NOMO-1 treated with DMSO at 0.1 percent for 48 hours (cell line): ENCODE measurements at regions not wholly inside any gene's neighbourhood (a gene's known extent, or its start where the extent isn't known, plus 50 kb on each side); places are given as distances from the start of the nearest gene placed in this dataset.

Experiments
- DNase-seq: peaks from one replicate; lab custom pipeline; 2025; ENCODE audit not compliant: unreplicated experiment; lab: John Stamatoyannopoulos, UW

- no peak for DNase-seq
Observed at GRCh38 chr6:14274016-14274415, 156.4 kb downstream of the CD83 start.

DNA sequence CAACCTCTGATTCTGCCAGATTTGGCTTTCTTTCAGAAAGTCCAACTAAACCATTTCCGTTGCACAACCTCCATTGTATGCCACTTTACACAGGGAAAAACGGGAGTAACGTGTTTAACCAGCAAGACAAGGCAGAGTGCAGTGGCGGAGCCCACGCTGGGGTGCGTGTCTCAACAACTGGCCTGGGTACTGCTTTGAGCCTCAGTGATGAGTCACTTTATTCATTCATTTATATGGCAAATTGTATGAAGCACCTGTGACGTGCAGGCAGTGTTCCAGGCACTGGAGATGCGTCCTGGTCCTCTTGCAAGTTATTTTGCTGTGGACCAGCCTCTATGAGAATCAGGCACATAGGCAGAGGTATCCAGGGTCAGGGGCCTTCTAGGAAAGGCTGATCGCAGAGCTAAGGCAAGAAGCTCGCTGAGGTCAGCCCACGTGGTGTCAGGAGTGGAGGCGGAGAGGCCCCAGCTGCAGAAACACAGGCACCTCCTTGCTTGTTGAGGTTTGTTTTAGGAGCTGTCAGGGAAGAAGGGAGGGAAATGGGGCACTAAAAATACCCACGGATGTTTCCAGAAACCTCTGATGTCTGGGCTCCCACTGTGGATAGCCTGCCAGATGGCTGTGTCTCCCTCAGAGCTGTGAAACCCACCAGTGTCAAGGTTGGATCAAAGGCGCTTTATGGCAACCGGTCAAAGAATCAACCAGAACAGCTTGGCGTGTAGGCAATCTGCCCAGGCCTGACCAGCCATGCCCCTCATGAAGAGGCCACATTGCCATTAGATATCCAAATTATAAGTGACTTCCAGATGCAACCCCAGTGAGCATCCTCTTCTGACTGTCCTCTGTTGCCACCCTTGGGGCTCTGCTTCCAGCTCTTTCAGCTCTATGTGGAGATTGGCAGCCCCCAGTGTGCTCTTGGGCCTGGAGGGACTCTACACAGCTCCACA is 157.2 kb downstream of the CD83 start:
- DNase-seq = no peak

DNA sequence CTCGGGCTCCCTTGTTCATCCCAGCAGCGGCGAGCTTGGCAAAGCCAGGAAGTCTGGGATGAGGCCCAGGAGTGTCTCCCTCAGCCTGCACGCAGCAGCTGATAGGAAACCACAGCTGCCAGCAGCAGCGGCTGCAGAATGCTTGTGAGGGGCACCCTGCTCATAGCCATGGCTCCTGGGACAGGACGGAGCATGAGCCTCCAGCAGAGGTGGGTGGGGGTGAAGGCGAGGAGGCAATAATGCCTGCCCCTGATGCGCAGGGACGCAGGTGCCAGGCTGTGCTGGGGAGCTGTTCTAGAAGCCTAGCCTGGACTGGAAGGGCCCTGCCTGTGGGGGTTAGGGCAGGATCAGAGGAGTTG is 157.9 kb downstream of the CD83 start:
- DNase-seq = no peak

GRCh38 chr6:14276071-14276470 is 158.5 kb downstream of the CD83 start:
- no peak for DNase-seq

DNA sequence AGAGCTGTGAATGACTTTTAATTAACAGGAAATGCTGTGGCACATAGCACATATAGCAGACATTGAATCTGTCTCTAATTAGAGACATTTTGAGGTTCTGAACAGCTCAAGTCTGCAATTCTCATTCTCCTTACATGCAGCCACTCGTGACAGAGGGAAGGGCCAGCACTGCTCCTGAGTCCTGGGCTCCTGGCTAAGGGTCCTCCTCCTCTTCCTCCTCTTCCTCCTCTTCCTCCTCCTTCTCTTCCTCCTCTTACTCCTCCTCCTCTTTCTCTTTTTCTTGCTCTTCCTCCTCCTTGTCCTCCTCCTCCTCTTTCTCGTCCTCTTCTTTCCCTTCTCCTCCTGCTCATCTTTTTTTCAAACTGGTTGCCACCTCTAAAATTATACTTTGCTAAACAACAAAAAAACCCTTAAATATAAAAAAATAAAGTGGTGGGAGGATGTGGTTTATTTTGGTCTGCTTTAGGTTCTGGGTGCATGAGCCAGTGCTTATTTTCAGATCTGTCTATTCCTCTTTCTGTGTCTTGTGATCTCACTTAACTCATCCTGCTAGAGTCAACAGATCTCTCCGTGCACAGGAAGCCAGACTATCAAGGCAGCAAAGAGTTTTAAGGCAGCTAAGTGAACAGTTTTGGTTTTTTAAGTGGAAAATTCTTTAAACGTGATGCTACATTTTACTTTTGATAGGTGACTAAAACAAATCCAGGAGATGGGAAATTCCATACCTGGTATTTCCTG is 159.3 kb downstream of the CD83 start:
- DNase-seq = peak; percentile 76

DNA sequence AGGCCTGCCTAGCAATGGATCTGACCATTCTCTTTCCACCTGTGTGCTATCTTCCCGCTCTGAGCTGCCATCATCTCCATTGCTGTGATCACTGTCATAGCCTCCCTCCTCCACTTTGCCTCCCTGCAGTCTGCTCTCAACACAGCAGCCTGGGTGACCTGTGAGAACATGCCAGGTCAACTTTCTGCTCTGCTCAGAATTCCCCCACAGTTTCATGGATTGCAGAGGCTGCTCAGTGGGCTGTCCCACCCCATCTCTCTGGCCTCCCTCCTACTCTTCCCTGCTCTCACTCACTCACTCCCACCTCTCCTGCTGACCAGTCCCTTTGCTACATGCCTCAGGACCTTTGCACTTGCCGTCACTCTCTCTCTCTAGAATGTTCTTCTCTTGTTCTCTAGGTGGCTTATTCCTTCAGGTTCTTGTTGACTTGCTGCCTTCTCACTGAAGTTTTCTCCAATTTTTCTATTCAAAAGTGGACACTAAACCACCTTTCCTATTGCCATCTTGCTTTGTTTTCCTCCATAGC is 159.9 kb downstream of the CD83 start:
- no peak for DNase-seq

GRCh38 chr6:14278006-14278405 is 160.4 kb downstream of the CD83 start:
- DNase-seq = no peak

DNA sequence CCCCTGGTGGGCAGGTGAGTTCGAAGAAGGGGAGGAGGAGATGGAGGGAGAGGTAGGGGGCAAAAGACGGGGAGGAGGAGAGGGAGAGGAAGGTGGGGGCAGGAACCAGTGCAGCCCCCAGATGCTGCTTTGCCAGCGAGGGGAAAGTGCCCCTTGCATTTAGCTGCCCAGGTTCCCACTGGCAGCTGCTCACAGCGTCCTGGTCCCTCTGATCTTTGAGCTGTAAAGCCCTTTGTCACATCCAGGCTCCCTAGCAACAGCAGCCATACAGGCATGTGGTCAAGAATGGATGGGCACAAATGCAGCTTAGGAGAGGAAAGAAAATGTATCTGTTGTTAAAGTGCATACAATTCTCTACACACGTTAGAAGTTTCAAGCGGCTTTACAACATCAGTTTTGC is 160.9 kb downstream of the CD83 start:
- DNase-seq = no peak

DNA sequence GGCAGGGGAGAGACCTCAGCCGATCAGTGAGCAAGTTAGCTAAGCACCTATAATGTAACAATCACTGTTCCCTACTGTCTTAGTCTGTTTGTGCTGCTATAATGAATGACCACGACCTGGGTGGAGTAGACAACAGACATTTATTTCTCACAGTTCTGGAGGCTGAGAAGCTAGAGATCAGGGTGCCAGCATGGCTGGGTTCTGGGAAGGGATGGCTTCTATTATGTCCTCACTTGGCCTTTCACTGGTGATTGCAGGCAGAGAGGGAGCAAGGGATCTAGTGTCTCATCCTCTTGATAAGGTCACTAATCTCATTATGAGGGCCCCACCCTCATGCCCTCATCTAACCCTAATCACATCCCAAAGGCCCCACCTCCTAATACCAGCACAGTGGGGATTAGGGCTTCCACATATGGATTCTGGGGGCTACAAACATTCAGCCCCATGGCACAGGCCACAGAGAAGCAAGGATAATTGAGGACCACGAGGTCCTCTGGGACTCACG is 162.5 kb downstream of the CD83 start:
- no peak for DNase-seq

GRCh38 chr6:14280766-14281293 is 163.3 kb downstream of the CD83 start:
- no peak for DNase-seq

GRCh38 chr6:14281811-14282660 is 164.5 kb downstream of the CD83 start:
- no peak for DNase-seq

GRCh38 chr6:14282854-14283505 is 165.4 kb downstream of the CD83 start:
- DNase-seq = no peak

DNA sequence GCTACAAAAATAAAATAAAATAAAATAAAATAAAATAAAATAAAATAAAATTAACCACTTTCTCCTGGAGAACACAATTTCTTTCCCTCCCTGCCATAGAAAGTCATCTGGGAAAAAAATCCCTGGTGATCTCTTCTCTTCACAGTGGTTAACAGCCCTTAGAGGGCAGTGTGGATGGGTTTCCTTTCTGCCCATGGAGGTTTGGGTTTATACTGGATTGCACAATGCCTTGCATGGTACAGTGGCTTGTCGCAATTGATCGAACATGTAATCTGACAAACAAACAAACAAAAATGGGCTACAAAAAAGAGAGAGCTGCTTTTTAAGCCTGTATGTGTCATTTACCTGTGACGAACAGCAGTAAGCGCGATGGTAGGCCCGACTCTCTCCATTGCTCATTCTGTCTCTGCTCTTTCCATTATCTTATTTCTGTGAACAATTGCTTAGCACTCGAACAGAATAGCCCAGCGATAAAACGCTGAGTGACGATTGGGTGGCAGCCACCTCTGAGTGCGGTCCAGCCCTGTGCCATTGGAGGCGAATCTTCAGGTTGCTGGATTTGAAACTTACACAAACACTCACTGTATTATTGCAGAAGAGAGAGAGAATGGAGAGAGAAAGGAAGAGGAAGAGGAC is 166.1 kb downstream of the CD83 start:
- DNase-seq = no peak

- no peak for DNase-seq
Observed at GRCh38 chr6:14284969-14285590, 167.5 kb downstream of the CD83 start.

- DNase-seq = no peak
Observed at GRCh38 chr6:14286144-14286543, 168.6 kb downstream of the CD83 start.

GRCh38 chr6:14286634-14287428 is 169.3 kb downstream of the CD83 start:
- no peak for DNase-seq

DNA sequence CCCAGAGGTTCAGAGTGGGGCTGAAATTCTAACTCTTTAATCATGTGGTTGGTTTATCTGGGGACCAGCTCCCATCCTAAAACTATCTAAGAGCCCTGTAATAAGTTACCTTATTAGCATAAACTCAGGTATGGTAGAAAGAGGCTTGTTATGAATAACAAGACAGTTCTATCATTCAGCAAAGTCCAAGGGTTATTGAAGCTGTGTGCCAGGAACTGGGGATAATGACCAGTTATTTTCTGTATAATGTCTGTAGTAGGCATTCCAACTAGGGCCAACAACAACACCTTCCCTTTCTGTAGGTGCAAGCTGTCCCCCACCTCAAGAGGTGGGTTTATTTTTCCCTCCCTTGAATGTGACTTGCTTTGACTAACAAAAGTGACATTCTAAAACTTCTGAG is 170.1 kb downstream of the CD83 start:
- no peak for DNase-seq

DNA sequence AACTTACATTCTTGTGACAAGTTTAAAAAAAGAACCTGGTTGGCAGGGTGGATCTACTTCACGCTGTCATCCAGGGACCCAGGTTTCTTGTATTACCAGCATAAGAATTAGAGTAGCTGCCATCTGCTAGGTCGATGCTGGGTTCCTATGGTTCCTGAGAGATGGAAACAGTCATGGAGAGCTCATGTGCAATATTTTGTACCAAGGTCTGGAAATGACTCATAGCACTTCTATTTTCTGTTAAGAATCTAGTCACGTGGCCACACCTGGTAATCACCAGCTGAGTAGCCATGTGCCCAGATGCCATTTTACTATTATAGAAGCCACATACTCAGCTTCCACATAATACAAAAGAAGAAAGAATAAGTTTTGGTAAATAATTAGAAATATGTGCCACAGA is 171.3 kb downstream of the CD83 start:
- DNase-seq = no peak
